CD4-positive, alpha-beta memory T cell (primary cell): ENCODE measurements at regions not wholly inside any gene's neighbourhood (a gene's known extent, or its start where the extent isn't known, plus 50 kb on each side); places are given as distances from the start of the nearest gene placed in this dataset.

Experiments
- CTCF ChIA-PET: fragments of 350-600 bp; sonication (Branson Sonifier 250); formaldehyde crosslinking; loops from one replicate; lab custom pipeline; 2021; ENCODE audit warnings: inconsistent platforms; ENCODE audit not compliant: partially characterized antibody; lab: Charles Lee
- POLR2A ChIA-PET: fragments of 350-600 bp; sonication (Branson Sonifier 250); formaldehyde crosslinking; loops from one replicate; lab custom pipeline; 2021; ENCODE audit not compliant: partially characterized antibody; lab: Charles Lee
- DNase-seq, 5 donors: peaks; one replicate each; pipeline versions ENCODE4 v3.0.0 to v3.0.0-alpha.2; 2020 to 2022; ENCODE audit warnings: mixed read lengths in 1 of 5
- H3K27ac ChIP-seq: one replicate; pipeline ENCODE4 v1.7.0; 2013; ENCODE audit warnings: low read depth, low read length
- H3K27me3 ChIP-seq: 2 replicates; pipeline ENCODE4 v1.7.0; 2013; ENCODE audit warnings: mild to moderate bottlenecking, low read length, moderate library complexity; ENCODE audit not compliant: insufficient read depth
- H3K36me3 ChIP-seq: 2 replicates; pipeline ENCODE4 v1.7.0; 2013; ENCODE audit warnings: mild to moderate bottlenecking, low read length, moderate library complexity; ENCODE audit not compliant: insufficient read depth
- H3K4me1 ChIP-seq: 2 replicates; pipeline ENCODE4 v1.7.0; 2013; ENCODE audit warnings: mild to moderate bottlenecking, low read length, moderate library complexity; ENCODE audit not compliant: insufficient read depth
- H3K4me3 ChIP-seq, 2 donors: one replicate each; pipeline ENCODE4 v1.7.0; 2013; ENCODE audit warnings: low read length in 2 of 2, mild to moderate bottlenecking in 1 of 2
- H3K9me3 ChIP-seq, 2 donors: one replicate each; pipeline ENCODE4 v1.7.0; 2013; ENCODE audit warnings: low read length in 2 of 2, control low read depth in 1 of 2; ENCODE audit not compliant: control insufficient read depth in 1 of 2
- H3K27ac Mint-ChIP-seq, 7 donors: one replicate each; pipeline ENCODE4 v1.8.0; 2020 to 2021; ENCODE audit warnings: mixed read lengths in 7 of 7, mild to moderate bottlenecking in 6 of 7, inconsistent platforms in 3 of 7, moderate library complexity in 3 of 7
- H3K27me3 Mint-ChIP-seq, 2 donors: one replicate each; pipeline ENCODE4 v1.8.0; 2020 to 2021; ENCODE audit warnings: mixed read lengths in 2 of 2
- H3K36me3 Mint-ChIP-seq, 2 donors: one replicate each; pipeline ENCODE4 v1.8.0; 2020 to 2021; ENCODE audit warnings: mixed read lengths in 2 of 2, inconsistent platforms in 1 of 2, mild to moderate bottlenecking in 1 of 2
- H3K4me1 Mint-ChIP-seq, 4 donors: one replicate each; pipeline ENCODE4 v1.8.0; 2020 to 2021; ENCODE audit warnings: mixed read lengths in 4 of 4, mild to moderate bottlenecking in 1 of 4
- H3K4me3 Mint-ChIP-seq, 8 donors: one replicate each; pipeline ENCODE4 v1.8.0; 2020 to 2021; ENCODE audit warnings: mixed read lengths in 8 of 8, mild to moderate bottlenecking in 7 of 8, moderate library complexity in 6 of 8, inconsistent platforms in 3 of 8
- H3K9me3 Mint-ChIP-seq, 8 donors: one replicate each; pipeline ENCODE4 v1.8.0; 2020 to 2021; ENCODE audit warnings: mixed read lengths in 8 of 8, mild to moderate bottlenecking in 5 of 8, inconsistent platforms in 3 of 8, moderate library complexity in 1 of 8
- intact Hi-C: fragments of 100-400 bp; cut with micrococcal nuclease; formaldehyde crosslinking; loops from one replicate; pipeline ENCODE4 v1.15.1; 2023

DNA sequence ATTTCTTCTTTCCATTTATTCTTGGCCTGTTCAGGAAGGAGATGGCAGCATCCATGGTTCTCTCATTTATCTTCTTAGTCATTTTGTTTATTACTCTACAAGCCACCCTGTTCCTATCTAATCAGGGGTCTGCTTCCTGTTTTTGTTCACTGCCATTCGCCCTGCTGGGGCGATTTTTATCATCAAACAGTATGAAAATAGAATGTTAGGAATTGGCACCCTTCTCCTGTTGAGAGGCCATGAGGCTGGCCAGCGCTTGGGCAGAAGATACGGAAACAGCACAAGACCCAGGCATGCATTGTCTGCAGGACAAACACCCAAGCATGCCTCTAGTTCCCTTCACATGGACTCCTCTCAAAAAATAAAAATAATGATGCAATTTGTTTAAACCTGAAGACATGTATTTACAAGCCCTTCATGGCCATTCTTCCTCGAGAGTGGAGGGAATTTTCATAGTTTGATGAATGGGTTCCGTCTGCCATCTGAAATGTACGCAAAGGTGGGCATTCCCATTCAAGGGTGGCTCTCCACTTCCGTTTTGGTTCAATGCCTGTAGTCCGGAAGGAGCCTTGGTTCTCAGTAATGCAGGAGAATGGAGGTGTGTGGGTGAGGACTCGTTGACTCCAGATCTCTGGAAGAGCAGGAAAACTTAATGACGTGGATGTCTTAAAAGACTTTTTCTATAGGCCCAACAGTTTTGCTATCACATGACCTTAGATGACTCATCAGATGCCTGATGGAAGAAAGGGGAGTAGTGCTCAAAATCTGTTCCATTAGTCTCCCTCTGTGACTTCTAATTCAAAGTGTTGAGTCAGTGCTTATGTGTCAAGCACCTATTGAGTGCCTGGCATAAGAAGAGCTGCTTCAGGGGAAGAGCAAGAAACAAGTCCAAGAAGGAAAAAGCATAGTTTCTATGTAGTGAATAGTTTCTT lies 252.4 kb upstream of the TBX3 start:
- H3K4me3 Mint-ChIP-seq, result no peak overlapping the region
- intact Hi-C loops, result no loop called here
- POLR2A ChIA-PET, result no interaction called here
- H3K27me3 Mint-ChIP-seq, result no peaks in the 10 kb centered on the region
- no peaks in the 10 kb centered on the region for H3K4me1 ChIP-seq
- H3K4me3 ChIP-seq, result no peak overlapping the region
- peaks cover 0 to 25% (median 7%) of the 10 kb centered on the region in 8 donors for H3K9me3 Mint-ChIP-seq
- no peaks in the 10 kb centered on the region for H3K36me3 ChIP-seq
- DNase-seq, result no peak
- no peaks in the 10 kb centered on the region for H3K4me1 Mint-ChIP-seq
- CTCF ChIA-PET, result no interaction called here
- H3K27me3 ChIP-seq, result no peaks in the 10 kb centered on the region
- H3K9me3 ChIP-seq, result no peaks in the 10 kb centered on the region
- H3K27ac Mint-ChIP-seq, result no peak overlapping the region
- no peaks in the 10 kb centered on the region for H3K36me3 Mint-ChIP-seq
- H3K27ac ChIP-seq, result no peak overlapping the region

- no peak for DNase-seq
- ChIA-PET POLR2A (no interaction called here), CTCF (no interaction called here)
- no peak overlapping the region for H3K4me3 Mint-ChIP-seq
- Histone ChIP-seq H3K4me1 (no peaks in the 10 kb centered on the region), H3K36me3 (no peaks in the 10 kb centered on the region), H3K27me3 (no peaks in the 10 kb centered on the region), H3K9me3 (no peaks in the 10 kb centered on the region), H3K4me3 (no peak overlapping the region), H3K27ac (no peak overlapping the region)
- intact Hi-C loops, result no loop called here
- H3K4me1 Mint-ChIP-seq, result no peaks in the 10 kb centered on the region
- H3K36me3 Mint-ChIP-seq, result no peaks in the 10 kb centered on the region
- peaks cover 0 to 21% (median 7%) of the 10 kb centered on the region in 8 donors for H3K9me3 Mint-ChIP-seq
- H3K27ac Mint-ChIP-seq, result no peak overlapping the region
- no peaks in the 10 kb centered on the region for H3K27me3 Mint-ChIP-seq
Measured at GRCh38 chr12:114935658-114936057, 251.7 kb upstream of the TBX3 start.

- Histone ChIP-seq H3K36me3 (no peaks in the 10 kb centered on the region), H3K9me3 (no peaks in the 10 kb centered on the region), H3K27me3 (no peaks in the 10 kb centered on the region), H3K4me1 (no peaks in the 10 kb centered on the region), H3K4me3 (no peak overlapping the region), H3K27ac (no peak overlapping the region)
- Mint-ChIP-seq H3K4me3 (no peak overlapping the region), H3K27me3 (no peaks in the 10 kb centered on the region), H3K4me1 (no peaks in the 10 kb centered on the region), H3K36me3 (no peaks in the 10 kb centered on the region), H3K9me3 (peaks cover 0 to 21% (median 8%) of the 10 kb centered on the region in 8 donors), H3K27ac (no peak overlapping the region)
- CTCF ChIA-PET, result no interaction called here
- POLR2A ChIA-PET, result no interaction called here
- DNase-seq, result no peak
- intact Hi-C loops, result no loop called here
Measured at GRCh38 chr12:114933428-114934160, 249.6 kb upstream of the TBX3 start.

DNA sequence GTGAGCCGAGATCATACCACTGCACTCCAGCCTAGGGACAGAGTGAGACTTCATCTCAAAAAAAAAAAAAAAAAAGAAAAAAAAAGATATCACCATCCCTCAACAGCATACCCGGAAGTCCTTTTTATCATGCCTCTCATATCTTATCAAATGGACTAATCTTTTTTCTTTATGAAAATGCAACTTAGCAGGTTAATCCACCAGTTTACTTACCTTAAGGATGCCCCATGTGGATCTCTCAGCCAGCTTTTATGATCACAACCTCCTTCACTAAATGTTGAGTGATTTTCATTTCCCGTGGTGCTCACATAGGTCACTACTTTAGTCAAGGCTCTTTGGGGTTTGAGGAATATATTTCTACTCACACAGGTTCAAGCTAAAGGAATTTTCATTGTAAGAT lies 248.8 kb upstream of the TBX3 start:
- intact Hi-C loops, result no loop called here
- H3K9me3 ChIP-seq, result no peaks in the 10 kb centered on the region
- ChIA-PET CTCF (no interaction called here), POLR2A (no interaction called here)
- Mint-ChIP-seq H3K9me3 (peaks cover 0 to 25% (median 9%) of the 10 kb centered on the region in 8 donors), H3K36me3 (no peaks in the 10 kb centered on the region), H3K27me3 (no peaks in the 10 kb centered on the region), H3K4me1 (no peaks in the 10 kb centered on the region), H3K4me3 (no peak overlapping the region), H3K27ac (no peak overlapping the region)
- no peak for DNase-seq
- H3K36me3 ChIP-seq, result no peaks in the 10 kb centered on the region
- H3K4me3 ChIP-seq, result no peak overlapping the region
- no peak overlapping the region for H3K27ac ChIP-seq
- no peaks in the 10 kb centered on the region for H3K4me1 ChIP-seq
- H3K27me3 ChIP-seq, result no peaks in the 10 kb centered on the region

DNA sequence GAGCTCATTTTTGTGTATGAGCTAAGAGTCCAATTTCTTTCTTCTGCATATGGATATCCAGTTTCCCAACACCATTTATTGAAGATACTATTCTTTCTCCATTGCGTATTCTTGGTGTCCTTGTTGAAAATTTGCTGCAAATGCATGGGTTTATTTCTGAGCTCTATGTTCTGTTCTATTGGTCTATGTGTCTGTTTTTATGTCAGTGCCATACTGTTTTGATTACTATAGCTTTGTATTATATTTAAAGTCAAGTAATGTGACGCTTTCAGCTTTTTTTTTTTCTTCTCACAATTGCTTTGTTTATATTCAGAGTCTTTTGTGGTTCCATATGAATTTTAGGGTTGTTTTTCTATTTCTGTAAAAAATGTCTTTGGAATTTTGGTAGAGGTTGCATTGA lies 247.1 kb upstream of the TBX3 start:
- Mint-ChIP-seq H3K9me3 (peaks cover 0 to 22% (median 9%) of the 10 kb centered on the region in 8 donors), H3K27me3 (no peaks in the 10 kb centered on the region), H3K27ac (no peak overlapping the region), H3K4me3 (no peak overlapping the region), H3K36me3 (no peaks in the 10 kb centered on the region), H3K4me1 (no peaks in the 10 kb centered on the region)
- H3K36me3 ChIP-seq, result no peaks in the 10 kb centered on the region
- no peaks in the 10 kb centered on the region for H3K27me3 ChIP-seq
- intact Hi-C loops, result no loop called here
- H3K4me1 ChIP-seq, result no peaks in the 10 kb centered on the region
- DNase-seq, result no peak
- no peaks in the 10 kb centered on the region for H3K9me3 ChIP-seq
- H3K27ac ChIP-seq, result no peak overlapping the region
- H3K4me3 ChIP-seq, result no peak overlapping the region
- CTCF ChIA-PET, result no interaction called here
- POLR2A ChIA-PET, result no interaction called here

DNA sequence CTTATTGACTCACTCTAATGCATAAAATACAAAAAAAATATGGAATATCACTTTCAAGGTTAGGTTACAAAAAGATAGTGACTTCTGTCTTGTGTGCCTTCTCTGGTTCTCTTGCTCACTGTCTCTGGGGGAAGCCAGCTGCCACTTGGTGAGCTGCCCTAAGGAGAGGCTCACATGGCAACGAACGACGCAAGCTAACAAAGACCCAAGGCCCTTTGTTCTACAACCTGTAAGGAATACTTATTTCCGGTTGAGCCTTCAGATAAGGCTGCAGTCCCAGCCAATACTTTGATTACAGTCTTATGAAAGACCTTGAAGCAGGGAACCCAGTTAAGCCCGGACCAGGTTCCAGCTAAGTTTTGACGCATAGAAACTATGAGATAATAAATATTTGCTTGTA lies 242.4 kb upstream of the TBX3 start:
- POLR2A ChIA-PET, result no interaction called here
- no peak overlapping the region for H3K4me3 Mint-ChIP-seq
- no peak overlapping the region for H3K27ac Mint-ChIP-seq
- CTCF ChIA-PET, result no interaction called here
- intact Hi-C loops, result no loop called here
- no peak for DNase-seq
- H3K36me3 ChIP-seq, result no peaks in the 10 kb centered on the region
- no peaks in the 10 kb centered on the region for H3K9me3 ChIP-seq
- H3K4me1 ChIP-seq, result no peaks in the 10 kb centered on the region
- peaks cover 0 to 20% (median 9%) of the 10 kb centered on the region in 8 donors for H3K9me3 Mint-ChIP-seq
- no peaks in the 10 kb centered on the region for H3K36me3 Mint-ChIP-seq
- H3K4me1 Mint-ChIP-seq, result no peaks in the 10 kb centered on the region
- no peak overlapping the region for H3K4me3 ChIP-seq
- no peak overlapping the region for H3K27ac ChIP-seq
- H3K27me3 ChIP-seq, result no peaks in the 10 kb centered on the region
- H3K27me3 Mint-ChIP-seq, result no peaks in the 10 kb centered on the region

DNA sequence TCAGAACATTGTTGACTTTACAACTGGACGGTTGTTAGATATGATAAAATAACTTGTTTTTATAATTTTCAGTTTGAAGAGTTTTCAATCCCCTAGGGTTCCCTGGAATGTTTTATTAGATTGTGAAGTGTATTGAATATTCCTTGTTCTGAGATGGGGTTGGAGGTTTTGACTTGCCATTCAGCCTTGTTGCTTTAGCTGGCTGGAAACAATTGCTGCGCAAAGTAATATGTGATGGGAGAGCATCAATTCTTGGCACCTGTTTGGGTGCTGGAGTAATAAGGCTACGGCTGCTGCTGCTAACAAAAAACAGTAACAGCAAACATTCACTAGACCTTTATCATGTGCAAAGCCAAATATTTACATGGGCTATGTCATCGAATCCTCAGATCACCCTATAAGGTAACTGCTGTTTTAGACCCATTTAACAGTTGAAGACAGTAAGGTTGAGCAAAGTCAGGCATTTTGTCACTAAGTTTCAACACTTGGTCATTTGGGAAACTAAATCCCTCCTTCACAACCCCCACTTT lies 241.0 kb upstream of the TBX3 start:
- ChIA-PET CTCF (no interaction called here), POLR2A (no interaction called here)
- Histone ChIP-seq H3K27me3 (no peaks in the 10 kb centered on the region), H3K4me3 (no peak overlapping the region), H3K27ac (no peak overlapping the region), H3K36me3 (no peaks in the 10 kb centered on the region), H3K4me1 (no peaks in the 10 kb centered on the region), H3K9me3 (no peaks in the 10 kb centered on the region)
- Mint-ChIP-seq H3K4me3 (no peak overlapping the region), H3K36me3 (no peaks in the 10 kb centered on the region), H3K27ac (no peak overlapping the region), H3K9me3 (peaks cover 0 to 12% (median 7%) of the 10 kb centered on the region in 8 donors), H3K27me3 (no peaks in the 10 kb centered on the region), H3K4me1 (no peaks in the 10 kb centered on the region)
- intact Hi-C loops, result no loop called here
- no peak for DNase-seq
